ENCODE measurements at regions not wholly inside any gene's neighbourhood (a gene's known extent, or its start where the extent isn't known, plus 50 kb on each side); places are given as distances from the start of the nearest gene placed in this dataset.
"Not testable (repeated sequence)": the region's sequence is repeated elsewhere in the genome, so short reads cannot be mapped to it uniquely, and the experiment has no call there.

DNA sequence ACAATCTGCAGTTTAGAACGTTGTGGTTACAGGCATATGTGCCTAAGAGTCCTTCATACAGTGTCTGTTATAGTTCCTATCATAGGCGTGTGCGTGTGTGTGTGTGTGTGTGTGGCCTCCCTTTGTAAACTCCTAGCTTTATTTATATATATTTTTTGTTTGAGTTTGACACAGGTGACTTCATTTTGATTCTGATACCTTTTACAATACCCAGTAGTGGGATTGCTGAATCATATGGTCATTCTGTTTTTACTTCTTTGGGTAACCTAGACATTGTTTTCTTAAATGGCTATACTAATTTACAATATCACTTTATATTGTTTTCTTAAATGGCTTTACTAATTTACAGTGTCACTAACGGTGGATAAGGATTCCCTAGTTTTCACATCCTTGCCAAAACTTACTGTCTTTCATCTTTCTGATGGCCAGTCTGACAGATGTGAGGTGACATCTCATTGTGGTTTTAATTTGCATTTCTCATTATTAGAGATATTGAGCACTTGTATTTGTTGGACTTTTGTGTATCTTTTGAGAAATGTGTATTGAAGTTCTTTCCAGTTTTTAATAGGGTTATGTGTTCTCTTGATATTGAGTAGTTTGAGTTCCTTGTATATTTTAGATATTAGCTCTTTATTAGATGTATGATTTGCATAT lies 211.1 kb upstream of the NUDT6 start:
- DNase-seq (ENCODE audit: low read depth in 2 of 3, low spot score in 2 of 3): no peak

DNA sequence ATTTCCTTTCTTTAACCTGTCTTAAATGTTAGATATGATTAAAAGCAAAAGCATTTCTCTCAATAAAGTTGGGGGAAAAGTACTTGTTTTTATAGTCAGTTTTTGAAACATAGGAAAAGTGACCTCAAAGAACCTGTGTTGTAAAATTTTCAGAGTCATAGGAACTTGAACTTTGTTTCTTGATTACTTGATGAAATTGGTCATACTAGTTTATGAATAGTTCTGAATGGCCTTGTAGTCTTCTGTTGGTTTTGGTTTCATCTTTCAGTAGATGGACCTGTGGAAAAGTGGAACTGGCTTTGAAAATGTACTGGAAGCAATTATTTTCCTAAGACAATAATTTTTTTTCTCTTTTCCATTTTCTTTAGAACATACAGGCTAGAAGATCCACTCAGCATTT lies 222.2 kb upstream of the NUDT6 start:
- no peak for DNase-seq (ENCODE audit: low read depth in 2 of 3, low spot score in 2 of 3)

DNA sequence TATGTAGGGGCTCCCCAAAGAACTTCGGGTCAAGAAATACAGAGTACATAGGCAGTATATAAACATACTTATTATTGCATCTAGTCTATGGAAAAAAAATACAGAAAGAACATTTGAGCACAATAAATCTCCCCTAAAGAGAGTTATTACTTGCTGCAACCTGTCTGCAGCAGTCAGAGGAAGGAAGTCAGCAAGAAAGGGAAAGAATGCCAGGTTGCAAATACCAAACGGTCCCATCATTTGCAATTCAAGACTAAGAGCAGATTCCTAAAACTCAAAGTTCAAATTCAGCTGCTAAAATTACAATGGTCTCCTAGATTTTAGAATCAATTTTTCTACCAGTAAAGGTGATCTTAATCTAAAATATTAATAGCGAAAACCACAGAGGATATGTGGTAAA lies 236.2 kb upstream of the NUDT6 start:
- DNase-seq (ENCODE audit: low read depth in 2 of 3, low spot score in 2 of 3): peak in 1 of 3 donors; percentile 31

DNA sequence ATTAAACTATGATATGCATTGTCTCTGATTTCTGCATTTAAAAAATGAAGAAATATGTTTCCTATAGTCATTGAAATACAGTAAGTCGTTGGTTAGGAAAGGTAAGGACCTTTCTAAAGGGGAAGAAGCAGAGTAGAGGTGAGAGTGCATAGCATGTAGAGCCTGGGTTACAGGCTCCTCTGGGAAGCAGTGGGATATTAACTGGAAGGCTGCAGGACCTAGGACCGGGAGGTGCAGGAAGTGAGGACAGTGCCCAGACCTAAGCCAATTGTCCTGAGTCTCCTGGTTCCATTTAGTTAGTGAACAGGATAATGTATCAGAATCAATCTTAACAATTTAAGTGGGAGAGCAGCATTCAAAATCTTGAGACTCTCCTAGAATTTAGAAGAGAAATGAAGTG lies 237.1 kb upstream of the NUDT6 start:
- no peak for DNase-seq (ENCODE audit: low read depth in 2 of 3, low spot score in 2 of 3)

DNA sequence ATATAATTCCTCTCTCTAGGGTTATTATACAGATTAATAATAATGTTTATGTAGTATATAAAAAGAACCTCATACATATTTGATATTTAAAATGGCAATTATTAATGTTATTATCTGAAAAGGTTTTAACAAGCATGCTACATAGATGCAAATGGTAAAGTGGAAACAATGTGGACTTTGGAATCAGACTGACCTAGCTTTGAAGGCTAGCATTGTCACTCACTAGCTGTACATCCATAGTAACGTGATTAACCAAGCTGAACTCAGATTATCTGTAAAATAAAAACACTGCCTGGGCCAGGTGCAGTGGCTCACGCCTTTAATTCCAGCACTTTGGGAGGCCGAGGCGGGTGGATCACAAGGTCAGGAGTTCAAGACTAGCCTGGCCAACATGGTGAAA lies 233.7 kb upstream of the SPRY1 start:
- DNase-seq (ENCODE audit: low read depth in 2 of 3, low spot score in 2 of 3): no peak

DNA sequence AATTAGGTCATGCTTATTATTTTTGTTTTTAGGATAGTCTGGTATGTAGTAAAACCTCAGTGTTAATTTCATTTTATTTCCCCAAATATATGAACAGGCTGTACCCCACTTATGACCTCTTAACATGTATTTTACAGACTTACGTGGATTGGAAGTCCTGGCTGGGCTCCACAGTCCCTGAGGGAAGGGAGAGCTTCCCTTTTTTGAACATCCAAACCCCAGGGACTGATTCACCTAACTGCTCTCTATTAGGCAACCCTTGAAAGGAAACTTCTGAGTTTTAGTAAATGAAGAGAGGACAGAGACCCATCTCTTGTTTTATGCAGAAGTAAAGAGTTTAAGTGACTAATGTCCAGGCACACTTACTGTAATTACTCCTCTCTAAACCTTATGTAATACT lies 233.1 kb upstream of the SPRY1 start:
- no peak for DNase-seq (ENCODE audit: low read depth in 2 of 3, low spot score in 2 of 3)

DNA sequence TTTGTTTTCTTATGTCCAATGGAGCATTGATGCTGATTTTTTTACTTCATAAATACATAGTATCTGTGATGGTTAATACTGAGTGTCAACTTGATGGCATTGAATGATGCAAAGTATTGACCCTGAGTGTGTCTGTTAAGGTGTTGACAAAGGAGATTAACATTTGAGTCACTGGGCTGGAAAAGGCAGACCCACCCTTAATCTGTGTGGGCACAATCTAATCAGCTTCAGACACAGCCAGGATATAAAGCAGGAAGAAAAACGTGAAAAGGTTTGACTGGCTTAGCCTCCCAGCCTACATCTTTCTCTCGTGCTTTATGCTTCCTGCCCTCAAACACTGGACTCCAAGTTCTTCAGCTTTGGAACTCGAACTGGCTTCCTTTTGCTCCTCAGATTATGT lies 230.6 kb upstream of the SPRY1 start:
- no peak for DNase-seq (ENCODE audit: low read depth in 2 of 3, low spot score in 2 of 3)

DNA sequence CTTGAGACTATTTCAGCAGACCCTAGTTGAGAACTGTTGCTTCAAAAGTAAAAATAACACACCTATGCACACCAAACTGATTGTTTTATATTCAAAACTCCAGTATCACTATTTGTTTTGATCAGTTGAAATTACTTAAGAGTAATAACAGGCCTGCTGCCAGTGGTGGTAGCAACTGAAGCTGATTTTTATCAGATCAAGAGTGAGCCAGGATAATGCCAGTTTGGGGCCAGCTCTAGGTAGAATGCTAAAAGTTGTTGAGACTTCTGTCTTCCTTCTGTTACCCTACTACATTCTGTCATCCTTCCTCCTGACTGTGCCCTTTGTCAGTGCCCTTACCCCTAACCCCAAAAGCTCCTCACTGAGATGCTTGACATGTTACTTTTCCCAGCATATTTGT lies 228.7 kb upstream of the SPRY1 start:
- DNase-seq (ENCODE audit: low read depth in 2 of 3, low spot score in 2 of 3): no peak

DNA sequence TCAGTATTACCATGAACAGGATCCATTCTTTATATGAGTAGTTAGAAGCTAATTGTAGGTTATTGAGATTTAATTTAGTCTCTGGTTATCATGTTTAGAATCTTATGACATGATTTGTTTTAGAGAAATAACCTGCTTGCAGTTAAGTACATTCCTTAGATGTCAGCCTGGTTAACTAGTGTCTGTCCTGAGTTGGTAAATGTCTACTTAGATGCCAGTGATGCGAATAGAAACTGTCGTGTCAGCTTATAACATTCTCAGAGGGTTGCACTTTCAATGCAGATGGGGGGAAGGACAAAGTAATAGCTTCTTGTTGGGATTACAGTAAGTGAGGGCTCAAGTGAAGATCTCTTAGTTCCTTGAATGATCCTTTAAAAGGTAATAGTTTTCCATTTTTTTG lies 227.8 kb upstream of the SPRY1 start:
- no peak for DNase-seq (ENCODE audit: low read depth in 2 of 3, low spot score in 2 of 3)

DNA sequence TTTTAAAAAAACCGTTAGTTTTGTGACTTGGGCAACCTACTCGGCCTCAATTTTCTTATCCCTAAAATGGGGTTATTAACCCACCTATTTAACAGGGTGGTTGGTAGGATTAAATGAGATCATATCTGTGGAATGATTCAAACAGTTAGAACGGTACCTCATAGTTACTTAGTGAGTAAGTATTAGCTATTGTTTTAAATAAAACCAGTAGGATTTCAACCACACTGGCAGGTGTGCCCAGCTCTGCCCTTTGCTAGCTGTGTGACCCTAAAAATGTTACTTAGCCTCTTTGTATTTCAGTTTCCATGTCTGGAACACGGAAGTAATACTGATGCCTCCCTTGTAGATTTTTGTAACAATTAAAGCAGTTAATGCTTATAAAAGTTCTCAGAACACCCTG lies 225.8 kb upstream of the SPRY1 start:
- no peak for DNase-seq (ENCODE audit: low read depth in 2 of 3, low spot score in 2 of 3)

DNA sequence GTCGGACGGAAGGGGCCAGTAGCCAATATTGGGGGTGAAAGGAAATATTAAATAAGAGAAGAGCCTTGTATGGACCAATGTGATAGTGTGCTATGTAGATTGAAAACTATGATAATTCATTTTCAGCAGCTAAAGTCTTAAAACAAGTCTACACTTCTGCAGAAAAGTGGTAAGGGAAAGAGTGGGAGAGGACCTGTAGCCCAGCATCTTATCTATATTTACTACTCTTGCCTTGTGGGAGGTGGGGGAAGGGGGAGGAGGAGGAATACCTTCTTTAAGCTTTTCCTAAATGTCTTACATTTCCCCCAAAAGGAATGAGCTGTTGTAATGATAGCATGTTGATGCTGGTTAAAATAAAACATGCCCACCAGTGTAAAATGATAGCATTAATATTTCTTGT lies 220.0 kb upstream of the SPRY1 start:
- no peak for DNase-seq (ENCODE audit: low read depth in 2 of 3, low spot score in 2 of 3)

DNA sequence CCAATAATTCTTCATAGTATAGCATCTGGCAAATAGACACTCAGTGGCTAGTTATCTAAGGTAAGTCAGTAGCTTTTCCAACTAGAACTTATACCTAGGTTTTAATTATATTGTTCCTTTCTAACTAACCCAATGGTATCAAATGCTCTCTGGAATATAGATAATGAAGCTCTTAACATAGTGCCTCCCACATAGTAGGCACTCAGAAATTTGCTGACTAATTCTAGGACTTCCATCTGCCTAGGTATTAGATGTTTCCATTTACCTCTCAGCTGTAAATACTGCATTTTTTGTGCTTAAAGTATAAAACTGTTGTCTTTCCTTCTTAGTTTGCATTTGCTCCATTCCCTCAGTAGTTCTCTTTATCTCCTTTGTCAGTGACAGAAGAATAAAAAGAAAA lies 214.3 kb upstream of the SPRY1 start:
- no peak for DNase-seq (ENCODE audit: low read depth in 2 of 3, low spot score in 2 of 3)

DNA sequence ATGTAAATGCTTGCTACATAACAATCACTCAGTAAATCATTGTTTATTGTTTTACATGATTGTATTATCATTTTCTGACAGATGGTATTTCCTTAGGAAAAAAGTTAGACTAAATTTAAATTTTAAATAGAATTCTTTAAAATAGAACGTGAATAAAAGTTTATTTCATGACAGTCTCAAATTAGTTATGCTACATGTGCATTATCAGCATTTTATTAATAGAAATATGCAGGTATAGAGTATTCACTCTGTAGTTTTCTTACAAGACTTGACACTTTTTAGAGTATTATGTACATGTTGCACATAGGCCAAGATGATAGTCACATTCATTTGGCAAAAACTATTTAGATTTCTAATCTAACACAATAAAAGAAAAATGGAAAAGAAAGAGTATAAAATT lies 213.3 kb upstream of the SPRY1 start:
- DNase-seq (ENCODE audit: low read depth in 2 of 3, low spot score in 2 of 3): no peak

DNA sequence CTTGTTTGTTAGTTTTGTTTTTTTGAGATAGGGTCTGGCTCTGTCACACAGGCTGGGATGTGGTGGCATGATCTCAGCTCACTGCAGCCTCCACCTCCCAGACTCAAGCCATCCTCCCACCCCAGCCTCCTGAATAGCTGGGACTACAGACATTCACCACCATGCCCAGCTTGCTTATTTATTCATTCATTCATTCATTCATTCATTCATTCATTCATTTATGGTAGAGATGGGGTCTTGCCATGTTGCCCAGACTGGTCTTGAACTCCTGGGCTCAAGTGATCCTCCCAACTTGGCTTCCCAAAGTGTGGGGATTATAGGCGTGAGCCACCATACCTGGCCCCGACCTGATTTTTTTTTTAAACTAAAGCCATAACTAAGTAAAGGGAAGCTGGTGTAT lies 212.8 kb upstream of the SPRY1 start:
- DNase-seq (ENCODE audit: low read depth in 2 of 3, low spot score in 2 of 3): not testable (repeated sequence)

DNA sequence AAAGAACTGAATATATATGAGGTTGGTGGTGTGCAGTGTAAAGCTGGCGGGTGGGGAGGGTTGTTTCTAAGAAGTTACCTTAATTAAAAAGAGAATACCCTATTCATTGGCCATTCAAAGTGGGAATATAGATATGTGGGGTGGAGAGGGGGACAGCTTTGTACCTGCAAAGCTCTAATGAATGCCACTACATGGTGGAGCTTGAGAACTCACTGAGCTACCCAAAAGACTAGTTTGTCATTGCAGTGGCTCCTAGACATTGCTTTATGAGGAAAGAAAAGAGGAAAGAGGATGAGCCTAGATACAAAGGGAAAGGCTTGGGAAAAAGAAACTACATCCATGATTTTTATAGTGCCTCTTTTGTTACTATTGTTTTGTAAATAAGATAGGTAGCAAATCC lies 209.9 kb upstream of the SPRY1 start:
- no peak for DNase-seq (ENCODE audit: low read depth in 2 of 3, low spot score in 2 of 3)

DNA sequence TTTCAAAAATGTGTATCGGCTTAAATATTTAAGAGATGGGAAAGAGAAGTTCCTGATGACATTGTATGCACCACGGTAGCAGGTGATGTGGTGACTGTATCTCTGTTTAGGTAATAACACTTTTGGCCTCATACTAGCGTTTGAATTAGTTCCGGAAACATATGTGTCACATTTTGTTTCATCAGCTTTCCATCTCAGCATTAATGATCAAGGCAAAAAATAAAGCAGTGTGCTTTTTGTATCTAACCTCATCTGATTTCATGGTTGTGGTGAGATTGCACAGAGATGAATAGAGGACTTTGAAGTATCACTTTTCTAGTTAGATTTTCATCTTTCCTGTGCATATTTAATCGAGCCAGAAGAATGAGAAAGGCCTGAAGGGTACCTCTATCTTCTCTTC lies 206.4 kb upstream of the SPRY1 start:
- no peak for DNase-seq (ENCODE audit: low read depth in 2 of 3, low spot score in 2 of 3)

DNA sequence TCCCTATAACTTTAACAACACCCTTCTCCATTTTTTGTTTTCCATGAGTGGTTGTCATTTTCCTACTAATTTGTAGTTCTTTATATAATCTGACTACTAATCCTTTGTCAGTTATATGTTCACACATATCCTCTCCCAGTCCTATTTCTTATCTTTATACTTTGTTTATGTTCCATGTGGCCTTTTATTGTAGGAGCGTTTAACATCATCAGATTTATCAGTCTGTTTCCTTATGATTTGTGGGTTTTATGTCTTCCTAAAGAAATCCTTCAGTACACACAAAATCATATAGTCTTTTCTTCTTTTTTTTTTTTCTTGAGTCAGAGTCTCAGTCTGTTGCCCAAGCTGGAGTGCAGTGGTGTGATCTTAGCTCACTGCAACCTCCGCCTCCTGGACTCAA lies 204.9 kb upstream of the SPRY1 start:
- no peak for DNase-seq (ENCODE audit: low read depth in 2 of 3, low spot score in 2 of 3)

DNA sequence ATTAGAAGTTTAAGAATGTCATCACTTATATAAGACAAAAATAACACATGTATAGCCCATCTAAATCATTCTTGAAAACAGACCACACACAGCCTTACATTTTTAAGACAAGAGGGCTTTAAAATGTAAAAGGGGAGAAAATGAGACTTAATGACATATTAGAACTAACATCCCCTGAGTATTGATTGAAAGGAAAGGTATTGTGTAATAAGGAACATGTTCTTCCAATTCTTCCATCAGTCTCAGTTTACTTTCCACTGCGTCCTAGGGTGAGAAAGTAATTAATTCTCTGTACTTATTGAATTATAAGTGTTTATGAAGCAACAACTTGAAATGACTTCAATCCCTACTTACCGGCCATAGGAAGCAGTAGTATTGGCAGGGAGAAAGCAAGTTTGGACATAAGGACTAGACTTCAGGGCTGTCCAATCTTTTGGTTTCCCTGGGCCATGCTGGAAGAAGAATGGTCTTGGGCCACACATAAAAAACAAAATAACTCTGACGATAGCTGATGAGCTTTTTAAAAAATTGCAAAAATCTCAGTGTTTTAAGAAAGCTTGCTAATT lies 202.7 kb upstream of the SPRY1 start:
- DNase-seq (ENCODE audit: low read depth in 2 of 3, low spot score in 2 of 3): no peak

DNA sequence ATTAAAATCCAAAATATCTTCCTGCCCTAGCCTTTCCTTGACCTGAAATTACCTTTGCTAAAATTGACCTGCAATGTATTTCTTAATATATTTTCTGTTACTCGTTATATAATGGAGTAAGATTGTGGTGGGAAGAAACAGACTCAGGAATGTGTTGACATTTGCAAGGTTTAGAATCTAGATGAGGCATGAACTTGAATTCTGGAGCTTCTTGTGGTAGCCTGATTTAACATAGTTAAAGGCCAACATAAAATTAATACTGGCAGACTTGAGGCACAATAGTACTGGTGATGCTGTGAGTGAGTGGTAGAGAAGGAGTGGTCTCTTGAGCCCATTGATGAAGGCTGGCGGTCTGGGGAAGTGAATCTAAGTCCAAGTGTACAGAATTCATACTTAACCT lies 197.9 kb upstream of the SPRY1 start:
- DNase-seq (ENCODE audit: low read depth in 2 of 3, low spot score in 2 of 3): no peak

DNA sequence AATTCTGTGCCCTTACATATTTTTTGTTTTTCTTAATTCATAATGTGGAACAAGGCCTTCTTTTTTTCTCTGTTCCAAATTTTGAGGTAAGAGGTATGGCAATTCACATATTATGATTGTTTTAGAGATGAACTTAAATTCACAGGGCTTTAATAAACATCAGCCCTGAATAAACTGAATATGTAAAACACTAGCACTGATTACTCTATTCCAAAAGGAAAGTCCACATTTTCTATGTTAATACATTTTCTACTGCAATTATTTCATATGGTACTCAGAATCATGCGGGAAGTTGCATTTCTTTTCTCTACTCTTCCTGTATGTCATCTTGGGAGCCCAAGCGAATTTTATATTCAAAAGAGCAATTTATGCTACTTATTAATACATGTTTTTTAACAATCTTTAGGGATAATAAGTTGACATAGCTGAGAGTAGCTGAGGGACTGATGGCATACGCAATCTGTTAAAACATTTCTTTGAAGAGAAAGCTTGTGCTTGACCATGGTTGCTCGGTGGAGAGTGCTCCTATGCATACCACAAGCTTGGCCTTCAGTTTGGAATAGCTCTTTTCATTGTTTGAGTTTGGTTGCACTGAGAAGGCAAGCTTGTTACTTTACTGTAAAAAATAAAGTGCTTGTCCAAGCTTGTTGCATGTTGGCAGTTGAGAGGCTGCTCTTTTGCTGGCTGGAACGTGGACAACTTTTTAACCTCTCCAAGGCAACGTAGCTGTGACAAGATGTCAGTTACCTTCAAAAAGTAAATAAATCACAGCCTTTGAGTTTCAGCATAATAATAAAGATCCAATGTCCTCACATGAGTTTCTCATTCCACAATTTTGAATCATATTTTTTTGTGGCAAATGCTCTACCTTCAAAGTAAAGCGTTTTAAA lies 196.3 kb upstream of the SPRY1 start:
- no peak for DNase-seq (ENCODE audit: low read depth in 2 of 3, low spot score in 2 of 3)

DNA sequence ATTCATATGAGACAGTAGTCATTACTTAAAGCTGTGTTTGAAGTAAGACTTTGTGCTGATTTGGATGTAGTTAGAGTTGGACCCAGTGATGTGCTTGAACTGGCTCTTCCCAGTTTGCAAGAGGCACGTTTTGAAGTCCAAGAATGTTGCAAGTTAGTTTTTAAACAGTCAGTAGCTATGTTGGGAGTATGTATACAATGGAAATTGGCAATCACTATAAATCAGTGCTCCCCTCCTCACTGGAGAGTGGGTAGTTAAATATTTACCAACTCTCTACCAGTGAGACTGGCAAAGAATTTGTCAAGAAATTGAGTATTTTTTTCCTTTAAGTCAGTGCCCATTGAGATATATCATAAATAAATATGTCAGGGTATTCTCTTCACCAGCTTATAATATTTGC lies 191.9 kb upstream of the SPRY1 start:
- DNase-seq (ENCODE audit: low read depth in 2 of 3, low spot score in 2 of 3): no peak

DNA sequence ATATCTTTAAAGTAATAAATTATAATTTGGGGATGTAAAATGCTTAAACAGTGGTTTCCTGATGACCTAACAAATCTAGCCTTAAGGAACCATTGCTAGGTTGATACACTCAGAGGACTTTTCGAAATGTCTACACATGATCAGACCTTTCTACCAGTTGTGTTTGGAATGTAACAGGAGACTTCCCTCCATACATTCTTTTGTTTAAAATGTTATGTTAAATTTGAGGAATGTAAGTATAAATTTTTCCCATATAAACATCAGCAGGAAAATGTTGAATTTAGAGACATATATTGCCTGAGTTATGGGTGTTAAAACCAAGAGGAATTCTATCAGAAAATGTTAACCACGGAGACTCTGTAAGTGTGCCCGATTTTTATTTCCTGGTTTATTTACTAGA lies 190.6 kb upstream of the SPRY1 start:
- no peak for DNase-seq (ENCODE audit: low read depth in 2 of 3, low spot score in 2 of 3)
